Mesendoderm (in vitro differentiated cells): ENCODE measurements at regions not wholly inside any gene's neighbourhood (a gene's known extent, or its start where the extent isn't known, plus 50 kb on each side); places are given as distances from the start of the nearest gene placed in this dataset.

ENCODE experiments used
- DNase-seq: peaks from one replicate; pipeline ENCODE4 v3.0.0; 2013
- H2AK5ac ChIP-seq: 2 replicates; pipeline ENCODE4 v1.6.1; 2013; ENCODE audit warnings: low read length, inconsistent platforms
- H2BK120ac ChIP-seq: 2 replicates; pipeline ENCODE4 v1.6.1; 2013; ENCODE audit warnings: low read depth, mild to moderate bottlenecking, low read length, moderate library complexity, mixed read lengths
- H2BK15ac ChIP-seq: replicated peaks from 2 replicates; pipeline ENCODE4 v1.6.1; 2013; ENCODE audit warnings: low read depth, mild to moderate bottlenecking, moderate library complexity
- H2BK5ac ChIP-seq: 2 replicates; pipeline ENCODE4 v1.6.1; 2013; ENCODE audit warnings: low read length, inconsistent platforms
- H3K18ac ChIP-seq: 2 replicates; pipeline ENCODE4 v1.6.1; 2013; ENCODE audit warnings: mild to moderate bottlenecking, low read length, mixed read lengths
- H3K23ac ChIP-seq: one replicate; pipeline ENCODE4 v1.6.1; 2013; ENCODE audit warnings: low read length
- H3K27ac ChIP-seq: 2 replicates; pipeline ENCODE4 v1.5.1; 2013; ENCODE audit warnings: low read depth, mild to moderate bottlenecking, inconsistent platforms, low read length, moderate library complexity
- H3K27me3 ChIP-seq: 2 replicates; pipeline ENCODE4 v1.6.1; 2013; ENCODE audit warnings: low read length, control low read depth, mild to moderate bottlenecking, inconsistent platforms; ENCODE audit not compliant: insufficient read depth, poor library complexity
- H3K36me3 ChIP-seq: 2 replicates; pipeline ENCODE4 v1.6.1; 2013; ENCODE audit warnings: low read length, inconsistent platforms; ENCODE audit not compliant: control insufficient read depth, insufficient read depth
- H3K4ac ChIP-seq: one replicate; pipeline ENCODE4 v1.6.1; 2013; ENCODE audit warnings: low read depth, mild to moderate bottlenecking, low read length, moderate library complexity
- H3K4me1 ChIP-seq: 2 replicates; pipeline ENCODE4 v1.6.1; 2013; ENCODE audit warnings: low read depth, low read length, inconsistent platforms; ENCODE audit not compliant: control insufficient read depth
- H3K4me2 ChIP-seq: 2 replicates; pipeline ENCODE4 v1.6.1; 2013; ENCODE audit warnings: low read length
- H3K4me3 ChIP-seq: 2 replicates; pipeline ENCODE4 v1.5.1; 2013; ENCODE audit warnings: mild to moderate bottlenecking, low read length
- H3K56ac ChIP-seq: one replicate; pipeline ENCODE4 v1.6.1; 2013; ENCODE audit warnings: low read length
- H3K79me1 ChIP-seq: 2 replicates; pipeline ENCODE4 v1.6.1; 2013; ENCODE audit warnings: low read length, inconsistent platforms
- H3K79me2 ChIP-seq: 2 replicates; pipeline ENCODE4 v1.6.1; 2013; ENCODE audit warnings: mild to moderate bottlenecking, low read length; ENCODE audit not compliant: control insufficient read depth, insufficient read depth
- H3K9ac ChIP-seq: 2 replicates; pipeline ENCODE4 v1.6.1; 2013; ENCODE audit warnings: low read length, inconsistent platforms
- H4K5ac ChIP-seq: one replicate; pipeline ENCODE4 v1.6.1; 2013; ENCODE audit warnings: low read length
- H4K8ac ChIP-seq: one replicate; pipeline ENCODE4 v1.6.1; 2013; ENCODE audit warnings: low read depth, mild to moderate bottlenecking, control low read depth, low read length, moderate library complexity
- WGBS: extraction: QIAGEN DNeasy Blood & Tissue Kit; methylation state at CpG from one replicate; pipeline ENCODE4 v1.1.7; 2013; ENCODE audit warnings: low lambda C conversion rate, missing lambda C conversion rate; ENCODE audit not compliant: insufficient coverage; ENCODE audit errors: extremely low coverage; 5-methylcytosine and 5-hydroxymethylcytosine counted together

DNA sequence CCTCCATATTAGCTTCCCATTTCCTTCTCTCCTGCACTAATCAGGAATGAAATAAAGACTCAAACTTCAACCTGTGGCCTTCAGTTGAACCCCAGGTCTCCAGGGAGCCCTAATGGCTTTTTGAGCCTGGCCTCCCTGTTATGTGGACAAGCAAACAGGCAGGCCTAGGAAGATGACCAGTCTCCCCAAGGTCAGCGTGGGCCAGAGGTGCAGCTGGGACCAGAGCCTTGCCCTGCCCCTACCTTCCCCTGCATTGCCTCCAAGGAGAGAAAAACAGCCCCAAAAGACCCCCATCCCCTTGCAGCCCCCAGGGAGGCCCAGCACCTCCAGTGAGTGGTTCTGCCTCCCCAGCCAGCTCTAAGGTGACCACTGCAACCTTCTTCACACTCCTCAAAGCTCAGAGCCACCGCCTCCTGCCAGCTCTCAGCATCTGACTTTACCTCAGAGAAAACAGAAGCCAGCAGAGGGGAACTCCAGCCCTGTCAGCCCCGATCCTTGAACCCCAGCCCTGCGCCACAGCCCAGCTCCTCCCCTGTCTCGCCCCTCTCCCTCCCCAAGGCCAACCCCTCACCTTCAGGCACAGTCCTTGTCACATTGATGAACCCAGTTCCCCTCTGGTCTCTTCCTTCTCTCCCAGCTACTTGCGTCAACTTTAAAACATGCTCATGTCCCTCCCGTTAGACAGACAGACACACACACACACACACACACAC lies 59.5 kb upstream of the ID2 start:
- no peak overlapping the region for H3K4me3 ChIP-seq
- H2BK15ac ChIP-seq: no peak overlapping the region
- no CpG with 5 or more reads among the region's 7 CpGs for WGBS
- no peak overlapping the region for H2BK120ac ChIP-seq
- no peaks in the 10 kb centered on the region for H3K79me2 ChIP-seq
- no peak overlapping the region for H3K9ac ChIP-seq
- H4K8ac ChIP-seq: no peak overlapping the region
- no peak overlapping the region for H3K4me2 ChIP-seq
- no peaks in the 10 kb centered on the region for H3K4me1 ChIP-seq
- H2AK5ac ChIP-seq: no peak overlapping the region
- DNase-seq: no peak
- no peak overlapping the region for H3K27ac ChIP-seq
- H3K36me3 ChIP-seq: no peaks in the 10 kb centered on the region
- no peak overlapping the region for H2BK5ac ChIP-seq
- H4K5ac ChIP-seq: no peak overlapping the region
- no peak overlapping the region for H3K23ac ChIP-seq
- peak overlapping the region; percentile 7 for H3K56ac ChIP-seq
- H3K4ac ChIP-seq: no peak overlapping the region
- no peak overlapping the region for H3K18ac ChIP-seq
- no peaks in the 10 kb centered on the region for H3K79me1 ChIP-seq
- no peaks in the 10 kb centered on the region for H3K27me3 ChIP-seq

DNA sequence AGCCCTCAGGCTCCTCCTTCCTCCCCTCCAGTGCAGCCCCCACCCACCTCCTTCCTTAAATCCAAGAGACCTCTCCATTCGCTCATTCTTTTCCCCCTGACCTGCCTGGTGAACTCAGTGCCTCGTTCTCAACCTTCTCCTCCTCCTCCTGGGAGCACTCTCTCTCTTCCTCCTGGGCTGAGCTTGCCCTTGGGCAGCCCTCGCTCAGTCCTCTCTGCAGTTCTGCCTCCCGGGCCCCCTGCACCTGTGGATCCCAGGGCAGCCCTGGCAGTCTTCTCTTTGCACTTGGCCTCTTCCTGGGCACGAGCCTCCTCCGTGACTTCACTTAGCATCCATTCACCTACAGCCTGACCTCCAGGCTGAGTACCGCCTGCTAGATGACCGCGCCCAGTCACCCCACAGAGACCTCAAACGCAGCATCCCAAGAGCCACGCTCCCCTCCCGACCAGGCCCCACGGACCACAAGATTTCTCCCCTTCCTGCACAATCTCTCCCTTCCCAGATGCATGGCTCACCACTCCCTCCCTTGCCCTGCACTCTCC lies 58.9 kb upstream of the ID2 start:
- H3K4me3 ChIP-seq: no peak overlapping the region
- H2BK15ac ChIP-seq: no peak overlapping the region
- H3K18ac ChIP-seq: no peak overlapping the region
- H3K36me3 ChIP-seq: no peaks in the 10 kb centered on the region
- no peak overlapping the region for H4K8ac ChIP-seq
- WGBS: no CpG with 5 or more reads among the region's 13 CpGs
- no peak overlapping the region for H3K4me2 ChIP-seq
- no peak overlapping the region for H2BK120ac ChIP-seq
- H3K4me1 ChIP-seq: no peaks in the 10 kb centered on the region
- no peak overlapping the region for H3K9ac ChIP-seq
- H3K23ac ChIP-seq: no peak overlapping the region
- no peak overlapping the region for H4K5ac ChIP-seq
- H3K27ac ChIP-seq: no peak overlapping the region
- no peaks in the 10 kb centered on the region for H3K79me1 ChIP-seq
- no peaks in the 10 kb centered on the region for H3K79me2 ChIP-seq
- DNase-seq: no peak
- H2BK5ac ChIP-seq: no peak overlapping the region
- H3K56ac ChIP-seq: no peak overlapping the region
- no peak overlapping the region for H2AK5ac ChIP-seq
- no peak overlapping the region for H3K4ac ChIP-seq
- H3K27me3 ChIP-seq: no peaks in the 10 kb centered on the region

DNA sequence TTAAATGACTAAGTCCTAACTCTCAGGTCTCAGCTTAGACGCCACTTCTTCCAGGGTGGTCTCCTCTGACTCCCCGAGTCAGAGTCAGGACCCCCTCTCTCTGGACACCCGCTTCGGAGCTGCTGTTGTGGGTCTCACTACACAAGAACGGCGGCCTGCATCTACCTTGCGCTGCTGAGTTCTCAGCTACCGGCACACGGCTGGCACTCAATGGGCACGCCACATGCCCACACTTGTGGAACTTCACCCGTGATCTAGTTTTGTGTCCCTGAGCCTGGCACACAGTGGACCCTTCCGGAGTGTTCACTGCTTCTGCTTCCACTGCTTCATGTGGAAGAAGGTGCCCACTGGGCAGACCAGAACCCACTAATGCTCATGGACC lies 58.3 kb upstream of the ID2 start:
- Histone ChIP-seq H3K79me2 (no peaks in the 10 kb centered on the region), H3K18ac (no peak overlapping the region), H3K9ac (no peak overlapping the region), H3K4me3 (no peak overlapping the region), H2BK15ac (no peak overlapping the region), H3K4ac (no peak overlapping the region), H4K5ac (no peak overlapping the region), H2BK120ac (no peak overlapping the region), H3K27ac (no peak overlapping the region), H3K27me3 (no peaks in the 10 kb centered on the region), H3K23ac (no peak overlapping the region), H2AK5ac (no peak overlapping the region), H4K8ac (no peak overlapping the region), H3K4me2 (no peak overlapping the region), H3K56ac (no peak overlapping the region), H3K36me3 (no peaks in the 10 kb centered on the region), H3K79me1 (no peaks in the 10 kb centered on the region), H3K4me1 (no peaks in the 10 kb centered on the region), H2BK5ac (no peak overlapping the region)
- DNase-seq: no peak
- WGBS: no CpG with 5 or more reads among the region's 12 CpGs

DNA sequence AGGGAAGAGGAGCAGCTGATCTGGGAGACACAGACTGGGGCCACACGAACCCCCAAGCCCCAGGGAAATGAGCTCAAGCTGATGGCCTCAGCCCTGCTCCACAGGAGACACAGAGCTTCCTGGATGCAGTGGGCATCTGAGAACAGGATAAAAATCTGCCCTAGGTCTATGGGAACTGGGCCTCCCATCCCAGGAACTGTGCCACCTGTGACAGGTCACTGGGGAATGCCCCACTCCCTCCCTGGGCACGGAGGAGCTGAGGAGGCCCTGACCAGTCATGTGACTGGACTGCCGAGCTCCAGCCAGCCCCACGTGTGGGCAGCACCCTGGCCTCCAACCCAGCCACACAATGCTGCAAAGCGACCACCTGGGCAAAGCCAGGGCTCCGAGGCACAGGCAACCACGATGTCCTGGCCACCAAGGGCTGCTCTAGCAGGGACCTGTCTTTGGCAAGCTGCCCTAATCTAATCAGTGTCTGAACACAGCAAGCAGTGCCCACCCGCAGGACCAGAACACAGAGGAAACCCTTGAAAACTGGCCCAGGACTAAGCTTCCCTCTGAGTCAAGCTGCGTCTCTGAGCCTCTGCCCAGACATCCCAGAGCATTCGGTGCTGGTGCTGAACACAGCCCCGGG lies 57.8 kb upstream of the ID2 start:
- Histone ChIP-seq H3K27me3 (no peaks in the 10 kb centered on the region), H4K5ac (no peak overlapping the region), H3K27ac (no peak overlapping the region), H2BK15ac (no peak overlapping the region), H3K4me2 (no peak overlapping the region), H3K79me1 (no peaks in the 10 kb centered on the region), H3K18ac (no peak overlapping the region), H3K9ac (no peak overlapping the region), H3K4me3 (no peak overlapping the region), H3K4me1 (no peaks in the 10 kb centered on the region), H3K36me3 (no peaks in the 10 kb centered on the region), H3K56ac (no peak overlapping the region), H2BK5ac (no peak overlapping the region), H3K23ac (no peak overlapping the region), H2AK5ac (no peak overlapping the region), H3K4ac (no peak overlapping the region), H2BK120ac (no peak overlapping the region), H3K79me2 (no peaks in the 10 kb centered on the region), H4K8ac (no peak overlapping the region)
- WGBS: no CpG with 5 or more reads among the region's 11 CpGs
- no peak for DNase-seq

DNA sequence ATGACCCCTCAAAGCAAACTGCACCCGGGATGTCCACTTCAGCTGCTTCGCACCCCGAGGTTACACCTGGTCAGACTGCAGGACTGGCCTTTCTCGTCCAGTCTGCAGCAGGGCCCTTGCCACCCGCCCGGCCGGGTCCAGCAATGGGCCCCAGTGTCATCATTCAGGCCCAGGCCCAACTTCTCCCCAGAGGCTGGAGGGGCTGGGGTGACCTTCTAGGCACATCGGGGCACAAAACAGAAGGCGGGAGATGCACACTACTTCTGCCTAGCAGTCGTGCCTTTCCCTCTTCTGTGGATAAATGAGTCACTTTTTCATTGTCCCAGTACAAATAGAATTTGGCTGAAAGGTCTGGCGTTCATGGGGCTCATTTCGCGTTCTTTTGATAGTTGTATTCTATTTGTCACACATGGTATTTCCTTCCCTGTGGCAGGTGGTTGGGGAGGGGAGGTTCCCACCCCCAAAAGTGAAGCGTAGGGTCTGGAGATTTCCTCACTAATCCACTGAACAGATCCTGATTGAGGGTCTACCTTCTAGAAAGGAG lies 56.9 kb upstream of the ID2 start:
- Histone ChIP-seq H3K9ac (no peak overlapping the region), H3K79me1 (no peaks in the 10 kb centered on the region), H3K27ac (no peak overlapping the region), H3K4me1 (no peaks in the 10 kb centered on the region), H3K23ac (no peak overlapping the region), H3K27me3 (no peaks in the 10 kb centered on the region), H3K56ac (no peak overlapping the region), H4K8ac (no peak overlapping the region), H2BK5ac (no peak overlapping the region), H2BK15ac (no peak overlapping the region), H2BK120ac (no peak overlapping the region), H3K4ac (no peak overlapping the region), H3K18ac (no peak overlapping the region), H3K4me2 (no peak overlapping the region), H4K5ac (no peak overlapping the region), H3K79me2 (no peaks in the 10 kb centered on the region), H3K36me3 (no peaks in the 10 kb centered on the region), H3K4me3 (no peak overlapping the region), H2AK5ac (no peak overlapping the region)
- no peak for DNase-seq
- no CpG with 5 or more reads among the region's 14 CpGs for WGBS
